Astrocyte (in vitro differentiated cells and primary cell): ENCODE measurements at regions not wholly inside any gene's neighbourhood (a gene's known extent, or its start where the extent isn't known, plus 50 kb on each side); places are given as distances from the start of the nearest gene placed in this dataset.
"Not testable (repeated sequence)": the region's sequence is repeated elsewhere in the genome, so short reads cannot be mapped to it uniquely, and the experiment has no call there.

Experiments used
- DNase-seq: peaks from one replicate; pipeline ENCODE4 v3.0.0-alpha.2; 2010; ENCODE audit warnings: low read depth
- FAIRE-seq: peaks from 2 replicates; lab custom pipeline; 2011; peaks lifted over from hg19 to GRCh38; lab: Jason Lieb, UNC
- H2AFZ ChIP-seq: 2 replicates; pipeline ENCODE4 v1.6.0; 2012; ENCODE audit warnings: low read depth, low read length, inconsistent platforms
- H3K27ac ChIP-seq: 2 replicates; pipeline ENCODE4 v1.5.1; 2011; ENCODE audit warnings: low read depth, low read length, inconsistent platforms
- H3K27me3 ChIP-seq: 2 replicates; pipeline ENCODE4 v1.6.0; 2011; ENCODE audit warnings: low read length, inconsistent platforms; ENCODE audit not compliant: insufficient read depth
- H3K36me3 ChIP-seq: 2 replicates; pipeline ENCODE4 v1.5.1; 2011; ENCODE audit warnings: low read length, inconsistent platforms; ENCODE audit not compliant: insufficient read depth
- H3K4me1 ChIP-seq: 2 replicates; pipeline ENCODE4 v1.5.1; 2011; ENCODE audit warnings: low read length, inconsistent platforms; ENCODE audit not compliant: insufficient read depth
- H3K4me2 ChIP-seq: 2 replicates; pipeline ENCODE4 v1.6.0; 2012; ENCODE audit warnings: low read length, inconsistent platforms
- H3K4me3 ChIP-seq: 2 replicates; pipeline ENCODE4 v1.5.1; 2011; ENCODE audit warnings: low read depth, mild to moderate bottlenecking, low read length, inconsistent platforms; ENCODE audit not compliant: insufficient read depth
- H3K79me2 ChIP-seq: 2 replicates; pipeline ENCODE4 v1.6.0; 2012; ENCODE audit warnings: mild to moderate bottlenecking, low read length, inconsistent platforms; ENCODE audit not compliant: insufficient read depth
- H3K9ac ChIP-seq: 2 replicates; pipeline ENCODE4 v1.6.0; 2012; ENCODE audit warnings: mild to moderate bottlenecking, low read length, inconsistent platforms
- H3K9me3 ChIP-seq: 2 replicates; pipeline ENCODE4 v1.5.1; 2012; ENCODE audit warnings: low read depth, mild to moderate bottlenecking, low read length, inconsistent platforms; ENCODE audit not compliant: insufficient read depth
- H4K20me1 ChIP-seq: 2 replicates; pipeline ENCODE4 v1.6.0; 2012; ENCODE audit warnings: low read length, inconsistent platforms; ENCODE audit not compliant: insufficient read depth
- H3K27ac Mint-ChIP-seq: one replicate; pipeline ENCODE4 v1.8.0; 2021; ENCODE audit warnings: mild to moderate bottlenecking, mixed read lengths; ENCODE audit not compliant: unreplicated experiment
- H3K27me3 Mint-ChIP-seq: one replicate; pipeline ENCODE4 v1.8.0; 2021; ENCODE audit warnings: low read depth, mixed read lengths; ENCODE audit not compliant: unreplicated experiment
- H3K36me3 Mint-ChIP-seq: one replicate; pipeline ENCODE4 v1.8.0; 2021; ENCODE audit warnings: low read depth, mixed read lengths; ENCODE audit not compliant: unreplicated experiment
- H3K4me1 Mint-ChIP-seq: one replicate; pipeline ENCODE4 v1.8.0; 2021; ENCODE audit warnings: low read depth, mixed read lengths; ENCODE audit not compliant: unreplicated experiment
- H3K4me3 Mint-ChIP-seq: one replicate; pipeline ENCODE4 v1.8.0; 2021; ENCODE audit warnings: mild to moderate bottlenecking, moderate library complexity, mixed read lengths; ENCODE audit not compliant: unreplicated experiment
- H3K9me3 Mint-ChIP-seq: one replicate; pipeline ENCODE4 v1.8.0; 2021; ENCODE audit warnings: mild to moderate bottlenecking, mixed read lengths; ENCODE audit not compliant: unreplicated experiment
- EZH2 ChIP-seq: IDR thresholded peaks from 2 replicates; pipeline ENCODE4 v1.6.1; 2012; ENCODE audit warnings: mild to moderate bottlenecking, low read length, inconsistent platforms; ENCODE audit not compliant: insufficient read depth
- TF ChIP-seq, protein P1 (sequence below): IDR thresholded peaks from 2 replicates; pipeline ENCODE4 v1.5.1; 2011; ENCODE audit warnings: low read depth, mild to moderate bottlenecking, inconsistent platforms, low read length, moderate library complexity; ENCODE audit not compliant: insufficient read depth

- Histone ChIP-seq H3K9me3 (no peaks in the 10 kb centered on the region), H3K79me2 (no peaks in the 10 kb centered on the region), H3K4me2 (no peak overlapping the region), H3K9ac (no peak overlapping the region), H3K4me1 (no peaks in the 10 kb centered on the region), H3K36me3 (no peaks in the 10 kb centered on the region), H4K20me1 (no peaks in the 10 kb centered on the region), H3K27ac (no peak overlapping the region), H3K4me3 (no peak overlapping the region), H3K27me3 (no peaks in the 10 kb centered on the region), H2AFZ (no peak overlapping the region)
- Mint-ChIP-seq H3K27me3 (peaks cover 1% of the 10 kb centered on the region), H3K9me3 (peaks cover 18% of the 10 kb centered on the region), H3K4me1 (peaks cover 5% of the 10 kb centered on the region), H3K4me3 (no peak overlapping the region), H3K27ac (no peak overlapping the region), H3K36me3 (no peaks in the 10 kb centered on the region)
- TF ChIP-seq EZH2, result no peak
- TF ChIP-seq, protein P1, sequence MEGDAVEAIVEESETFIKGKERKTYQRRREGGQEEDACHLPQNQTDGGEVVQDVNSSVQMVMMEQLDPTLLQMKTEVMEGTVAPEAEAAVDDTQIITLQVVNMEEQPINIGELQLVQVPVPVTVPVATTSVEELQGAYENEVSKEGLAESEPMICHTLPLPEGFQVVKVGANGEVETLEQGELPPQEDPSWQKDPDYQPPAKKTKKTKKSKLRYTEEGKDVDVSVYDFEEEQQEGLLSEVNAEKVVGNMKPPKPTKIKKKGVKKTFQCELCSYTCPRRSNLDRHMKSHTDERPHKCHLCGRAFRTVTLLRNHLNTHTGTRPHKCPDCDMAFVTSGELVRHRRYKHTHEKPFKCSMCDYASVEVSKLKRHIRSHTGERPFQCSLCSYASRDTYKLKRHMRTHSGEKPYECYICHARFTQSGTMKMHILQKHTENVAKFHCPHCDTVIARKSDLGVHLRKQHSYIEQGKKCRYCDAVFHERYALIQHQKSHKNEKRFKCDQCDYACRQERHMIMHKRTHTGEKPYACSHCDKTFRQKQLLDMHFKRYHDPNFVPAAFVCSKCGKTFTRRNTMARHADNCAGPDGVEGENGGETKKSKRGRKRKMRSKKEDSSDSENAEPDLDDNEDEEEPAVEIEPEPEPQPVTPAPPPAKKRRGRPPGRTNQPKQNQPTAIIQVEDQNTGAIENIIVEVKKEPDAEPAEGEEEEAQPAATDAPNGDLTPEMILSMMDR, result no peak
- FAIRE-seq (no peak), DNase-seq (no peak)
Observed at GRCh38 chr13:80695841-80696240, 354.9 kb upstream of the SPRY2 start.

- not testable (repeated sequence) for FAIRE-seq, H3K27ac Mint-ChIP-seq, H3K36me3 ChIP-seq, H4K20me1 ChIP-seq, H3K4me3 Mint-ChIP-seq, H3K9ac ChIP-seq, H3K4me1 ChIP-seq, H3K27me3 ChIP-seq, H3K36me3 Mint-ChIP-seq, H3K4me2 ChIP-seq, H3K9me3 ChIP-seq, H3K4me1 Mint-ChIP-seq, H3K27me3 Mint-ChIP-seq, DNase-seq, H2AFZ ChIP-seq, H3K79me2 ChIP-seq, H3K4me3 ChIP-seq, H3K27ac ChIP-seq
- H3K9me3 Mint-ChIP-seq, result peaks cover 20% of the 10 kb centered on the region
Observed at GRCh38 chr13:80691814-80692213, 350.9 kb upstream of the SPRY2 start.

GRCh38 chr13:80690208-80690607 lies 349.3 kb upstream of the SPRY2 start:
- FAIRE-seq (no peak), DNase-seq (no peak)
- peaks cover 1% of the 10 kb centered on the region for H3K27me3 Mint-ChIP-seq

More at GRCh38 chr13:80690208-80690607, 349.3 kb upstream of the SPRY2 start:
- Histone ChIP-seq H3K9me3 (no peaks in the 10 kb centered on the region), H3K4me3 (no peak overlapping the region), H2AFZ (no peak overlapping the region), H3K4me1 (no peaks in the 10 kb centered on the region), H4K20me1 (no peaks in the 10 kb centered on the region), H3K4me2 (no peak overlapping the region), H3K79me2 (no peaks in the 10 kb centered on the region), H3K27ac (no peak overlapping the region), H3K9ac (no peak overlapping the region), H3K36me3 (no peaks in the 10 kb centered on the region), H3K27me3 (no peaks in the 10 kb centered on the region)
- H3K4me3 Mint-ChIP-seq, result no peak overlapping the region
- no peak for TF ChIP-seq EZH2
- TF ChIP-seq, protein P1, result no peak
- H3K36me3 Mint-ChIP-seq, result no peaks in the 10 kb centered on the region
- H3K9me3 Mint-ChIP-seq, result peaks cover 20% of the 10 kb centered on the region
- no peaks in the 10 kb centered on the region for H3K4me1 Mint-ChIP-seq
- H3K27ac Mint-ChIP-seq, result no peak overlapping the region
